ENCODE measurements at regions not wholly inside any gene's neighbourhood (a gene's known extent, or its start where the extent isn't known, plus 50 kb on each side); places are given as distances from the start of the nearest gene placed in this dataset.

- H3K9me3 ChIP-seq = no peaks in the 10 kb centered on the region
- H3K27ac ChIP-seq = no peak overlapping the region
- 26% methylated on average over 3 of the region's 3 CpGs for WGBS (ENCODE audit: missing lambda C conversion rate)
- no peak for TF ChIP-seq HMGXB4 (CRISPR knock-in tag; IDR thresholded peaks at IDR 0.05; ENCODE audit: borderline replicate concordance)
- no peak for TF ChIP-seq RNF2 (IDR thresholded peaks at IDR 0.05; ENCODE audit: borderline replicate concordance, low read depth)
- no peak for TF ChIP-seq E2F6 (IDR thresholded peaks at IDR 0.05; ENCODE audit: borderline replicate concordance, low read depth)
- no peak for TF ChIP-seq BHLHE40 (IDR thresholded peaks at IDR 0.05; ENCODE audit: low read depth, low read length)
- TF ChIP-seq CBX2 (IDR thresholded peaks at IDR 0.05; ENCODE audit: borderline replicate concordance, low read depth) = no peak
- TF ChIP-seq MAX (IDR thresholded peaks at IDR 0.05) = no peak
- no peak for TF ChIP-seq POLR2A (IDR thresholded peaks at IDR 0.05; ENCODE audit: low read length)
- no peak for TF ChIP-seq CHD2 (IDR thresholded peaks at IDR 0.05; ENCODE audit: low read length, partially characterized antibody)
- no peak for TF ChIP-seq ESRRA (IDR thresholded peaks at IDR 0.05; ENCODE audit: borderline replicate concordance, low read length)
- TF ChIP-seq HOXB13 (CRISPR knock-in tag; IDR thresholded peaks at IDR 0.05; ENCODE audit: low read depth) = no peak
- TF ChIP-seq HES2 (IDR thresholded peaks at IDR 0.05) = no peak
- TF ChIP-seq HOXB5 (CRISPR knock-in tag; IDR thresholded peaks at IDR 0.05) = no peak
- TF ChIP-seq SREBF2 (IDR thresholded peaks at IDR 0.05) = no peak
- H3K4me3 ChIP-seq = no peak overlapping the region
- H3K4me1 ChIP-seq = no peaks in the 10 kb centered on the region
- POLR2A ChIA-PET = no interaction called here
- CTCF ChIA-PET = no interaction called here
- H3K4me2 ChIP-seq = no peak overlapping the region
- no peak for DNase-seq (ENCODE audit: low read depth in 1 of 2, low spot score in 1 of 2)
- FAIRE-seq = no peak
- ATAC-seq = no peak
These were observed 150.0 kb downstream of the LPIN1 start for GRCh38 chr2:11896386-11896785.

GRCh38 chr2:11898576-11898975 is 152.1 kb downstream of the LPIN1 start:
- CTCF ChIA-PET = no interaction called here
- FAIRE-seq (no peak), DNase-seq (ENCODE audit: low read depth in 1 of 2, low spot score in 1 of 2) (no peak), ATAC-seq (no peak)
- Histone ChIP-seq H3K9me3 (no peaks in the 10 kb centered on the region), H3K4me3 (no peak overlapping the region), H3K4me2 (no peak overlapping the region), H3K4me1 (no peaks in the 10 kb centered on the region), H3K27ac (no peak overlapping the region)
- 11% methylated on average over 3 of the region's 3 CpGs for WGBS (ENCODE audit: missing lambda C conversion rate)
- TF ChIP-seq NR3C1 (IDR thresholded peaks at IDR 0.05) (no peak), ZC3H11A (IDR thresholded peaks at IDR 0.05) (no peak), TFCP2L1 (CRISPR knock-in tag; IDR thresholded peaks at IDR 0.05) (no peak), RNF2 (IDR thresholded peaks at IDR 0.05; ENCODE audit: borderline replicate concordance, low read depth) (no peak), RARB (CRISPR knock-in tag; IDR thresholded peaks at IDR 0.05) (no peak), BCL3 (IDR thresholded peaks at IDR 0.05) (no peak), POLR2A (IDR thresholded peaks at IDR 0.05; ENCODE audit: low read length) (no peak), HOXB5 (CRISPR knock-in tag; IDR thresholded peaks at IDR 0.05) (no peak), MYC (IDR thresholded peaks at IDR 0.05; ENCODE audit: borderline replicate concordance, low read length) (no peak), SREBF2 (IDR thresholded peaks at IDR 0.05) (no peak), MAX (IDR thresholded peaks at IDR 0.05) (no peak), CEBPB (IDR thresholded peaks at IDR 0.05) (no peak), PHF8 (IDR thresholded peaks at IDR 0.05; ENCODE audit: borderline replicate concordance, low read depth) (no peak)
- POLR2A ChIA-PET = no interaction called here

Data from A549 (cell line).